Colonic mucosa (tissue), 4 donors: ENCODE measurements at regions not wholly inside any gene's neighbourhood (a gene's known extent, or its start where the extent isn't known, plus 50 kb on each side); places are given as distances from the start of the nearest gene placed in this dataset.

Experiments
- DNase-seq: peaks from one replicate; pipeline ENCODE4 v3.0.0-alpha.2; 2020
- H3K27ac ChIP-seq: fragments of 200-600 bp; one replicate; pipeline ENCODE4 v1.8.0; 2021
- H3K27me3 ChIP-seq: fragments of 200-600 bp; one replicate; pipeline ENCODE4 v1.8.0; 2021
- H3K36me3 ChIP-seq: fragments of 200-600 bp; one replicate; pipeline ENCODE4 v1.8.0; 2021
- H3K4me1 ChIP-seq: fragments of 200-600 bp; one replicate; pipeline ENCODE4 v1.8.0; 2021; ENCODE audit warnings: mild to moderate bottlenecking
- H3K4me3 ChIP-seq: fragments of 200-600 bp; one replicate; pipeline ENCODE4 v1.8.0; 2021
- H3K9ac ChIP-seq, 2 donors: one replicate each; pipeline ENCODE4 v1.7.0; 2013; ENCODE audit warnings: control low read depth in 2 of 2, low read depth in 2 of 2, low read length in 2 of 2
- H3K9me3 ChIP-seq: fragments of 200-600 bp; one replicate; pipeline ENCODE4 v1.8.0; 2021
- CTCF ChIP-seq: fragments of 200-600 bp; IDR thresholded peaks from one replicate; pipeline ENCODE4 v1.8.0; 2022; ENCODE audit warnings: antibody characterized with exemption, mild to moderate bottlenecking
- intact Hi-C: fragments of 100-400 bp; cut with DNase I; formaldehyde crosslinking; loops from one replicate; pipeline ENCODE4 v1.14.1; 2022
- donor health status: healthy.
- donor health status: DM: no; HTN: no; CAD: no.
- donor health status: DM: no; HTN: no; CAD: no.

- Histone ChIP-seq H3K9ac (no peak overlapping the region), H3K4me3 (no peak overlapping the region), H3K9me3 (no peaks in the 10 kb centered on the region), H3K36me3 (no peaks in the 10 kb centered on the region), H3K27me3 (no peaks in the 10 kb centered on the region), H3K27ac (no peak overlapping the region), H3K4me1 (no peaks in the 10 kb centered on the region)
- intact Hi-C loops = no loop called here
- TF ChIP-seq CTCF = no peak
- DNase-seq = no peak
Measured at GRCh38 chr6:108793516-108794251, 54.5 kb upstream of the ARMC2 start.

- Histone ChIP-seq H3K4me3 (no peak overlapping the region), H3K27me3 (no peaks in the 10 kb centered on the region), H3K4me1 (no peaks in the 10 kb centered on the region), H3K9me3 (no peaks in the 10 kb centered on the region), H3K36me3 (no peaks in the 10 kb centered on the region), H3K27ac (no peak overlapping the region), H3K9ac (no peak overlapping the region)
- intact Hi-C loops = no loop called here
- DNase-seq = no peak
- no peak for TF ChIP-seq CTCF
Measured at GRCh38 chr6:108795122-108795521, 53.1 kb upstream of the ARMC2 start.

GRCh38 chr6:108795814-108796213 is 52.4 kb upstream of the ARMC2 start:
- TF ChIP-seq CTCF = no peak

GRCh38 chr6:108796875-108797274 is 51.3 kb upstream of the ARMC2 start:
- no peak for TF ChIP-seq CTCF
- DNase-seq = no peak
- intact Hi-C loops = no loop called here
- no peaks in the 10 kb centered on the region for H3K4me1 ChIP-seq
- H3K9ac ChIP-seq = no peak overlapping the region
- no peaks in the 10 kb centered on the region for H3K36me3 ChIP-seq
- H3K27ac ChIP-seq = no peak overlapping the region
- H3K27me3 ChIP-seq = no peaks in the 10 kb centered on the region
- H3K4me3 ChIP-seq = no peak overlapping the region
- H3K9me3 ChIP-seq = no peaks in the 10 kb centered on the region

More at GRCh38 chr6:108795814-108796213, 52.4 kb upstream of the ARMC2 start:
- Histone ChIP-seq H3K9me3 (no peaks in the 10 kb centered on the region), H3K4me3 (no peak overlapping the region), H3K9ac (no peak overlapping the region), H3K4me1 (no peaks in the 10 kb centered on the region), H3K36me3 (no peaks in the 10 kb centered on the region), H3K27ac (no peak overlapping the region), H3K27me3 (no peaks in the 10 kb centered on the region)
- no peak for DNase-seq
- intact Hi-C loops = no loop called here

- Histone ChIP-seq H3K4me1 (no peaks in the 10 kb centered on the region), H3K27me3 (no peaks in the 10 kb centered on the region), H3K27ac (no peak overlapping the region), H3K4me3 (no peak overlapping the region), H3K9me3 (no peaks in the 10 kb centered on the region), H3K9ac (peak overlapping the region in 1 of 2 donors; percentile 29), H3K36me3 (no peaks in the 10 kb centered on the region)
- no peak for DNase-seq
- intact Hi-C loops = no loop called here
- no peak for TF ChIP-seq CTCF
Measured at GRCh38 chr6:108797951-108798669, 50.1 kb upstream of the ARMC2 start.
